Panc1 (cell line): ENCODE measurements at regions not wholly inside any gene's neighbourhood (a gene's known extent, or its start where the extent isn't known, plus 50 kb on each side); places are given as distances from the start of the nearest gene placed in this dataset.

ENCODE experiments used
- ATAC-seq: fragments of 200-7000 bp; cut with Tn5 transposase; 2 replicates; pipeline ENCODE4 v1.9.1; 2020; ENCODE audit warnings: mild to moderate bottlenecking, moderate library complexity
- BruUV-seq: library from RNA; stranded (reverse); fragments of 400-500 nt; replicated peaks from 2 replicates; lab custom pipeline; 2021; lab: Mats Ljungman, UMichigan
- CTCF ChIA-PET: fragments of 300-600 bp; sonication (Branson Sonifier 250); formaldehyde crosslinking; loops from one replicate; lab custom pipeline; 2022; ENCODE audit warnings: antibody characterized with exemption; lab: Charles Lee
- POLR2A ChIA-PET: fragments of 300-600 bp; sonication (Branson Sonifier 250); formaldehyde crosslinking; loops from one replicate; lab custom pipeline; 2022; ENCODE audit warnings: antibody characterized with exemption; lab: Charles Lee
- DNase-seq: peaks from one replicate; pipeline ENCODE4 v3.0.0-alpha.2; 2010; ENCODE audit warnings: low read depth, low spot score
- H3K27ac ChIP-seq: 2 replicates; pipeline ENCODE4 v1.5.1; 2011; ENCODE audit warnings: mild to moderate bottlenecking, low read length, inconsistent platforms
- H3K27me3 ChIP-seq: fragments of 200-500 bp; sonication (Bioruptor generic); 2 replicates; pipeline ENCODE4 v1.6.0; 2014; ENCODE audit warnings: low read length, inconsistent platforms; ENCODE audit not compliant: control insufficient read depth, insufficient read depth
- H3K36me3 ChIP-seq: fragments of 200-500 bp; sonication (Bioruptor generic); 2 replicates; pipeline ENCODE4 v1.5.1; 2014; ENCODE audit warnings: inconsistent platforms, mild to moderate bottlenecking, low read length, moderate library complexity; ENCODE audit not compliant: control insufficient read depth, insufficient read depth
- H3K4me1 ChIP-seq: 2 replicates; pipeline ENCODE4 v1.5.1; 2011; ENCODE audit warnings: inconsistent platforms, mild to moderate bottlenecking, low read length, moderate library complexity; ENCODE audit not compliant: control insufficient read depth, insufficient read depth
- H3K4me3 ChIP-seq, 2 experiments: 2 replicates each; pipeline ENCODE4 v1.5.1; 2011 to 2012; ENCODE audit warnings: low read depth in 2 of 2, low read length in 2 of 2, mild to moderate bottlenecking in 2 of 2, inconsistent platforms in 1 of 2, moderate library complexity in 1 of 2
- H3K9me3 ChIP-seq: fragments of 200-500 bp; sonication (Bioruptor generic); 2 replicates; pipeline ENCODE4 v1.5.1; 2014; ENCODE audit warnings: low read depth, mild to moderate bottlenecking, inconsistent platforms, low read length, moderate library complexity; ENCODE audit not compliant: control insufficient read depth, insufficient read depth
- CTCF ChIP-seq: fragments of 450-650 bp; IDR thresholded peaks from 2 replicates; pipeline ENCODE4 v1.5.1; 2017; ENCODE audit warnings: mild to moderate bottlenecking
- POLR2AphosphoS5 ChIP-seq: IDR thresholded peaks from 2 replicates; pipeline ENCODE4 v1.6.1; 2012; ENCODE audit warnings: mild to moderate bottlenecking, low read depth, low read length, moderate library complexity
- REST ChIP-seq, 2 experiments: IDR thresholded peaks; 2 replicates each; pipeline ENCODE4 v1.6.1; 2011 to 2012; ENCODE audit warnings: low read depth in 2 of 2, control low read depth in 1 of 2, low read length in 1 of 2, mild to moderate bottlenecking in 1 of 2, moderate library complexity in 1 of 2; ENCODE audit not compliant: insufficient read depth in 1 of 2
- SIN3A ChIP-seq: IDR thresholded peaks from 2 replicates; pipeline ENCODE4 v1.6.1; 2012; ENCODE audit warnings: low read depth, mild to moderate bottlenecking, low read length, moderate library complexity, borderline replicate concordance; ENCODE audit not compliant: insufficient read depth
- TCF7L2 ChIP-seq: IDR thresholded peaks from 2 replicates; pipeline ENCODE4 v1.6.1; 2011; ENCODE audit warnings: mild to moderate bottlenecking, low read depth, low read length, inconsistent platforms
- in situ Hi-C: cut with HindIII; loops from 2 replicates; pipeline ENCODE4 v1.10.0; 2016; ENCODE audit warnings: low sequenced_read_pairs, low pct_unique_long_range_greater_than_20kb
- intact Hi-C: fragments of 100-400 bp; cut with micrococcal nuclease; formaldehyde crosslinking; loops from one replicate; pipeline ENCODE4 v1.10.0; 2022; ENCODE audit not compliant: unreplicated experiment

- Histone ChIP-seq H3K27me3 (no peaks in the 10 kb centered on the region), H3K4me1 (no peaks in the 10 kb centered on the region), H3K9me3 (no peaks in the 10 kb centered on the region), H3K4me3 (no peak overlapping the region), H3K36me3 (no peaks in the 10 kb centered on the region), H3K27ac (no peak overlapping the region)
- ChIA-PET CTCF (no interaction called here), POLR2A (no interaction called here)
- ATAC-seq (no peak), DNase-seq (no peak)
- TF ChIP-seq POLR2AphosphoS5, result no peak
- no peak for TF ChIP-seq CTCF
- no peak for TF ChIP-seq SIN3A
- no peak for TF ChIP-seq REST (IDR thresholded peaks at IDR 0.05; ENCODE audit: insufficient read depth in 1 of 2, low read depth in 2 of 2, low read length in 1 of 2)
- TF ChIP-seq TCF7L2, result no peak
- intact Hi-C loops, result no loop called here
- no TSS peak for BruUV-seq
- in situ Hi-C loops, result no loop called here
These were observed 341.4 kb upstream of the INTU start for GRCh38 chr4:127291316-127291715.

DNA sequence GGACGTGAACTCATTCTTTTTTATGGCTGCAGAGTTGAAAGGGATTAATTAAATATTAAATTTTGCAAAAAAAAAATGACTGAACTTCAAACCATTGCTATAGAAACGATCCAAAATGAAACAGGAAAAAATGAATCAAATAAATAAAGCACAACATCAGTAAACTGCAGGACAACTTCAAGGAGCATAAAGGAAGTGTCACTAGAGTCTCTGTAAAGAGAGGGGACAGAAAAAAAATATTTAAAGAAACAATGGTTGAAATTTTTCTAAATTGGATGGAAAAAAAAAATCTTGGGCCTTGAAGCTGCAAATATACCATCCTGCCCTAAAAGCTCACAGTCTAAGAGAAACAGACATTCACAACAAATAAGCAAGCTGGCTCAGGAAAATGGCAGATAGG lies 339.3 kb upstream of the INTU start:
- Histone ChIP-seq H3K4me3 (no peak overlapping the region), H3K9me3 (no peaks in the 10 kb centered on the region), H3K4me1 (no peaks in the 10 kb centered on the region), H3K27ac (no peak overlapping the region), H3K36me3 (no peaks in the 10 kb centered on the region), H3K27me3 (no peaks in the 10 kb centered on the region)
- DNase-seq, result no peak
- no peak for ATAC-seq
- no TSS peak for BruUV-seq
- intact Hi-C loops, result no loop called here
- in situ Hi-C loops, result no loop called here
- CTCF ChIA-PET, result no interaction called here
- no peak for TF ChIP-seq REST (IDR thresholded peaks at IDR 0.05; ENCODE audit: insufficient read depth in 1 of 2, low read depth in 2 of 2, low read length in 1 of 2)
- no peak for TF ChIP-seq POLR2AphosphoS5
- TF ChIP-seq CTCF, result no peak
- TF ChIP-seq SIN3A, result no peak
- no peak for TF ChIP-seq TCF7L2
- POLR2A ChIA-PET, result no interaction called here
